Superior temporal gyrus (tissue), 1 donor: ENCODE measurements at regions not wholly inside any gene's neighbourhood (a gene's known extent, or its start where the extent isn't known, plus 50 kb on each side); places are given as distances from the start of the nearest gene placed in this dataset.

Experiments
- DNase-seq: peaks from one replicate; pipeline ENCODE4 v3.0.0-alpha.2; 2016; ENCODE audit errors: extremely low spot score

DNA sequence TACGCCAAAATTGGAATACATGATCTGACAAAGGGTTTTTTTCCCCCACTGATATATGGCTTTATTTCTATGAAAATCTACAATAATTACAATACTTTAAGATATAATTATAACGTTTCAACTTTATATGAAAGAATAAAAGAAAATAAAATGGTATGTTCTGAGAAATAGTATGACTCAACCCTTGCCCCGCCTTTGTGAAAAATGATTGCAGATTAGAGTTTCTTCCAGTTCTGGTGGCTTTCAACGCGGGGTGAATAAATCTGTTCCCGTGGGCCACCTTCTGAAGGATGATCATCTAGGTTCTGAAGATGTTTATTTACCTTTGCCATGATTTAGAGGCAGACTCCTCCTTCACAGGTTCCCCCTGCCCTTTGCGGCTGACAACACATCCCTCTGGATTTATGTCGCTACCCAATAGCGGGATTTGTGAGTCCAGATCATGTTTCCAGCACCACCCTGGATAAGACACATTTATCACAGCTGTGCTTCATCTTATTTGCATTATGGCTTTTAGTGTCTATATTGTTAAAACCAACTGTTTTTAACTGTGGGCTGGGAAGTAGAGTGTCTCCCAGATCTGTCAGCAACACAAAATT, 607.0 kb upstream of the KIRREL3 start:
- DNase-seq: no peak

DNA sequence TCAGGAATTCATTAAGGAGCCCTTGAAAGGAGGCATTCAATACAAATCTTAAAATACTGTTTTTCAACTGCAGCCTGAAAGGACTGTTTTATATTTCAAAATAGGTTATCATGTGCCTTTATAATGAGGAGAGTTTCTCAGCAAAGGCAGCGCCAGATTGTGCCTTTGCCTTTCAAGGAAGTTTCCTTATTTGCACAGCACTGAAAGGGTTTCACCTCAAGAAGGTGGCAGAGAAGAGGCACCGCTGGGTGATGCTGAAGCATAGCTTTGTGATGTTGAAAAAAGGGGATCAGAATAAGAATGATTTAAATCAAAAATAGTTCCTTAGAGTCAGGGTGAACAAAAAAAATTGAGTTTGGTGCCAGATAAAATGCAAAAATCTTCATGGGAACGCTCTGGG, 601.0 kb upstream of the KIRREL3 start:
- DNase-seq: peak; percentile 26

DNA sequence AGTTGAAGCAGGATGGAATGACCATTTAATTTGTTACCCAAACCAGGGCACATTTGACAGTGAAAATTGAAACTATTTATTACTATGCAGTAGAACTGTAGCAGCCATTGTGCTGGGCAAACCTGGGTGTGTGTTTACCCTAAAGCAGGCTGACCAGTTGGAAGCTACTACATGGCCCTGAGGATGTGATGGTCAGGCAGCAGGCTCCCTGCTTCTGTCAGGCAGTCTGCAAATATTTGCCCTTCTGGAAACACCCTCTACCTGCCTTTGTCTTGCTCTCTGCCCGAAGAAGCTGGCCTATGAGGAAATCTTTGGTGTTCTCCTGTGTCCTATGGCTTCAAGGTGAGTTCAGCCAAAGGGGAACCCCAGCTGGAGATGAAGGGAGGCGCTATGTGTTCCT, 600.1 kb upstream of the KIRREL3 start:
- no peak for DNase-seq

DNA sequence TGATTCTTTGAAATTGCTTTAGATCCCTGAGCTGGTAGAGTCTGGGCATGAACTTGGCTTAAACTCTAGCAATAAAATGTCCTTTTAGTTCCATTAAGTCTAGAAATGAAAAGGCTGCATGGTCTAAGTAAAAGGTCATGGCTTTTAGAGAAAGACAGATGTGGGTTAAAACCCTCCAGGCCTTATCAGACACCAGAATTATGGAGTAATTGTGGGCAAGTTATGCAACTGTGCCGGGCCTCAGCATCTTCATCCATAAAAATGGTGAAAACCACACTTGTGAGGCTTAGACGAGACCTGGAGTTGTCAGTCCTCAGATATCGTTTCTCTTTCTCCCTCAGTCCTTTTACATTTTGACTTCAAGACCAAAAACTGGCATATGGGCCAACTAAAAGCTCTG, 597.9 kb upstream of the KIRREL3 start:
- DNase-seq: no peak

DNA sequence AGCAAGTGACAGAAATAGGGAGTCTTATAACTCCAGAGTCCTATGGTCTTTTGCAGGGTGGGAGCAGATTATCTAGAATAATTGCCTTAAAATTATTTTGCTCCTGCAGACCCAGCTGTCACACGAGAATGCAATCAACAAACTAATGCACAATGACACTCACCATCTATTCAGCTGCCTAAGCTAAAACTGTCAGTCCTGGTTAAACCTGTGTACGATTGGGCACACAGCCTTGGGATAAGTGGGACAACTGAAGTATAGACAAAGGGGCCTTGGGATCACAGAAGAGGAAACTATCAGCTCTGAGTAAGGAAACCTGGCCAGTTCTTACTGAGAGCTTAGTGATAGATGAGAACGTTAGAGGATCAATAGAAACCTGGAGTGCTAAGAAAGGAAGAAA, 595.9 kb upstream of the KIRREL3 start:
- no peak for DNase-seq

DNA sequence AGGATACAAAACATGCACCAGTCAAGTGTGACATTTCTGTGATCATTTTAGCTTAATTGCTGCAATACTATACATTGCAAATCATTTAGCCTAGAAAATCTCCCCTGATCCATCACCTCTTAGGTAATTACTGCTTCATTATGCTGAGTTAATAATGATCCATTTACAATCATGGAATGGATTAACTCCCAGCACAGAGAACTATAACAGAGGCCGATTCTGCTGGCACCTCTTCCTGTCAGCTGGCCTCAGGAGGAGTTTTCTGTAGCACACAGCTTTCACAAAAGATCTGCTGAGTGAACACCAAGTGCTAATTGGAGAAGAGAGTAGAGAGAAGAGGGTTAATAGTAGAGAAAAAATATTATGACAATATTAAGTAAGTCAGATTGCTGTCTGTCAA, 591.8 kb upstream of the KIRREL3 start:
- DNase-seq: no peak

DNA sequence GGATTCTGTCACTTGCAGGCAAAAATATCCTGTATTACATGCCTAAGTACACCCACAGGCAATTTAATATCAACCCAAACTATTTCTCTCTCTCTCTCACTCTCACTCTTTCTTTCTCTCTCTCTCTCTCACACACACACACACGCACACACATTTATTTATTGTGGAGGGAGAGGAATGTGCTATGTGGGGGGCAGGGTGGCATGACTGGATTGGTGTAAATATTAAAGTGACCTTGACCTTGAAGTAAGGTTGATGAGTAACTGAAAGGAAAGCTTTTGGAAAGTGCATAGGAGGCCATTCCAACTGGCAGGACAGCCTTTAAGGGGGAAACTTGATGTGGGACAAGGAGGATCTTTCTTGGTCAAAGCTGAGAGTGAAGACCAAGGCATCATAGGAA, 589.7 kb upstream of the KIRREL3 start:
- no peak for DNase-seq

DNA sequence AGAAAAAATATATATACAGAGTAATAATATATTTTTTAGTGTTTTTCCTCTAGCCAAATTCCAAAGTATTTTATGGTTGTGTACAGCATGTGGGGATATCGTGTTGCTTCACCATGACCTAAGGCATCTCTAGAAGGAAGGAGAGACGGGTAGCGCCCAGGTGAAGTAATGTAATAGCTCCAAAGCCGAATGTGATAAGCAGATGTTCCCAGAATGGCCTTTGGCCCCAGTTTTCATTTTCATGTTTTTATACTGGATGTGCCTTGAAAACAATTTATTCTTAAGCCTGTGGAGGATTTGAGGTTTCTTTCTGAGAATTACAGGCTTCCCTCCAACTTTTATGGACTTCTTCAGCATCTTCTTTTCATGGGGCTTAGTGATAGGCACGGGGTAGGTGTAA, 587.9 kb upstream of the KIRREL3 start:
- DNase-seq: no peak

DNA sequence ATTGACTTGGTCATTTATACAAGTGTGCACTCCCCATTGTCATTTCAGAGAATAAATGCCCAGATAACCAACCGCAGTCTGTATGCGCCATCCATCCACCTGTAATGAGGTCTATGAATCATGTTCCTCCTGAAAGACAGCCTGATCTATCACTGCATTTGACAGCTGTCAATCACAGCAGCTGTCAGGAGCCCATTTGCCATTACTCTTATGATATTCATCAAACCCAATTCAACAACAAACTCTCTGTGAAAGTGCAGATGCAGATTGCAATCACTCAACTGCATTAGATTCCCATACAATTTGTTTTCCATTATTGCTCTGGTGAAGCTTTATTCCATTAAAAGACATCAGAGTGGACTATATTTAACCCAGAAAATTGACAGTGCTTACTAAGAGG, 586.9 kb upstream of the KIRREL3 start:
- no peak for DNase-seq

DNA sequence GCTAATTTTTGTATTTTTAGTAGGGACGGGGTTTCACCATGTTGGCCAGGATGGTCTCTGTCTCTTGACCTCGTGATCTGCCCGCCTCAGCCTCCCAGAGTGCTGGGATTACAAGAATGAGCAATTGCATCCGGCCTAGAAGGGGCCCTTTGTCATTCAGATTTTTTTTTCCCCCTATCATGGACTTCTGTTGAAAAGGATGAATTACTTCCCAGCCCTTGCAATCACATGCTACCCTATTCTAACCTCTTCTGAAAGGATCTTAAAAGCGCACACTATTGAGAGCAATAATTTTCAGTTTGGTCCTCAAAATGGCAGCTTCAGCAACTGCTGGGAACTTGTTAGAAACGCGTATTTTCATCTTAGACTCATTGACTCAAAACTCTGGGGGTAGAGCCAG, 575.6 kb upstream of the KIRREL3 start:
- no peak for DNase-seq

DNA sequence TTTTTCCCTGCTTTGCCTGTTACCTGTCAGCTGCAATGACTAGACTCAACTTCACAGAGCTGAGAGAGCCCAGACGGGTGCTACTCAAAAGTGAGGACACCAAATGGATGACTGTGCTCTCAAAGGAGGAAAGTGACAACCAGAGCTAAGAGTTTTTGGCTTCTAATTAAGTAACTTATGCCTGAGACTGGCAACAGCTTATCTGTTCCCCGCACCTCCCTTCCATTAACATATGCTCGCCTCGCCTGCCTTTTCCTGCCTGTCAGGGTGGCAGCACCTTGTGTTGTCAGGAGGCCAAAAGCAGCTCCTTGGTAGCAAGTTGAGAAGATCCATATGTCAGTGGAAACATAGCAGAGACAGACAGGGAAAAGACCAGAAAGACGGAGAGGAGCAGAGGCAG, 573.9 kb upstream of the KIRREL3 start:
- peak; percentile 15 for DNase-seq

DNA sequence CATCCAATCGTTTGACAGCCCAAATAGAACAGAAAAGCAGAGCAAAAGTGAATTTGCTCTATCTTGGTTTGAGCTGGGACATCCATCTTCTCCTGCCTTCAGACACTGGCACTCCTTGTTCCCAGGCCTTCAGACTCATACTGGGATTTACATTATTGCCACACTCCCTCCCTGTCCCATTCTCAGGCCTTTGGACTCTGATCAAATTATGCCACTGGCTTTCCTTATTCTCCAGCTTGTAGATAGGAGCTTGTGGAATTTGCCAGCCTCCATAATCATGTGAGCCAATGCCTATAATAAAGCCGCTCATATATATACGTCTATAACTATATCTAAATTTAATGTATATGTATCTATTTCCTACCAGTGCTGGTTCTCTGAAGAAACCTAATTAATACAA, 568.3 kb upstream of the KIRREL3 start:
- no peak for DNase-seq

DNA sequence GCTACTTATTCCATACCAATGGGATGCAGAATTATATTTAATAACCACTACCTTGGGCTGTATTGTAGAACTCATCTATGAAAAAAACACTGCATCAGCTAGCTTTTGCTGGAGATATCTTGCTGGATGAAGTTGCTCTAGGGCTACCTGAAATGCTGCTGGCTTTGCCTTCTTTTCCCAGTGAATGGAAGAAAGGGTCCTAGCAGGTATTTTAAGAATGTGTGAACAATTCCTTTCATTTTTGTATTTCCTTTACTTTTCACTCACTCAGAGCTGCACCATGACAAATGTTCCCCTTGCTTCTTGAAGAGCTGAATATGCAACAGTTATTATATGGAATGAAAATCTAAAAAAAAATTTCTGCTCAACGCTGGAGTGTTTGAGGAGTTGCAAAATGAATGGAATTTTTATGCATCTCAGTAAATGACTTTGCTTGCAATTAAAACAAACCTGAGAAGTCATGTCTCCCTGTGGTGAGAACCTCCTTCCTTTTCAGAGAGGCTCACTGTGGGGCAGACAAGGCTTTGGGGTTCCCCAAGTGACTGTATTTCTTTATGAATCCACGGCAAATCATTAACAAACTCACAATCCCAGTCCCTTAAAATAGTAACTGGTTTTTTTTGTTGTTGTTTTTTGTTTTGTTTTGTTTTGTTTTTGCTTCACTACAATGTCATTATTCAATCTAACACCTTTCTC, 566.8 kb upstream of the KIRREL3 start:
- DNase-seq: no peak

DNA sequence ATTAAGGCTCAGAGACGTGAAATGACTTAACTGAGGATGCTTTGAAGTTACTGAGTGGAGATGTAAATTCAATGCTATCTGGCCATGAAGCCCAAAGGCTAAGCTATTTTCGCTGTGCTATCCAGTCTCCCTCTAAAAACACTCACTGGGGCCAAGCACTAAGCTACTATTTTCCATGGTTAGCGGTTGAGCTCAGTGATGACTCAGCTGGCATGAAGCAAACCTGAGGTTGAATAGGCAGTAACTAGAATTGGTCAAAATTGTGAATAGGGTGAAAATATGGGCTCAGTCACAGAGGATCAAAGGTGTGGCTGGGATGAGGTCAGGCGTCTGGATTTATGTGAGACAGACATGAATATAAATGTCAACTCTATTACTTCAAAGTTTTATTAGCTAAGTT, 564.2 kb upstream of the KIRREL3 start:
- DNase-seq: no peak

DNA sequence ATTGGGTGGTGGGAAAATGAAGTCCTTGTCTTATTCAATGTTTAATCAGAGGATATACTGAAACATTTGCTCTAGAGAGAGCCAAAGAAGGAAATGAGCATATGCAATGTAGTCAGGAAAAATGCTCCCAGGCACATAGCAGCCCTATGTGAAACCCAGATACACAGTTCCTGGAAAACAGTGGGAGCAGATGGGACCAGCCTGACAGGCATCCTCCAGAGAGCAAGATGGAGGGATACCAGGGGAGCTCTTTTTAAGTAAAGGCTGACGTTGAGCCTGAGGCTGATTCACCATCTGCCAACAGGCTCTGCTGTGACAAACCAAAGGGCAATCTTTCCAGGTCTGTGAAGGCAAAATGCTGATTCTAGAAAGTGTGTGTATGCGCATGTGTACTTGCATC, 559.4 kb upstream of the KIRREL3 start:
- no peak for DNase-seq

DNA sequence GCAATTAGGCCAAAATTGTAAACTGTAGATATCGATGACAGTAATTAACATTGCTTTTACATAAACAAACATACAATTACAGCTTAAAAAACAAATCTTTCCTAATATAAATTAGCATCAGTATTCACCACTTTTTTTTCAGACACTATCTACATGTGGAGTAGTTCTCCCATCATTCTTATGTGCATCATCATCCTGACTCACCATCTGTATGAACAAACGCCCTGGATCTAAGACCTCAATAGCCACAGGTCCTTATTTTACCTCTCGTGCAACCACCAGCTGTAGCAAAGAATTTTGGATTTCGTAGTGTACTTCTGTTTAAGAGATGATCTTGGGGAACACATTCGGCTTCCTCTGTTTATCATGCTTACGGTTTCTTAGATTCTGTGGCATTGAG, 551.9 kb upstream of the KIRREL3 start:
- DNase-seq: no peak

DNA sequence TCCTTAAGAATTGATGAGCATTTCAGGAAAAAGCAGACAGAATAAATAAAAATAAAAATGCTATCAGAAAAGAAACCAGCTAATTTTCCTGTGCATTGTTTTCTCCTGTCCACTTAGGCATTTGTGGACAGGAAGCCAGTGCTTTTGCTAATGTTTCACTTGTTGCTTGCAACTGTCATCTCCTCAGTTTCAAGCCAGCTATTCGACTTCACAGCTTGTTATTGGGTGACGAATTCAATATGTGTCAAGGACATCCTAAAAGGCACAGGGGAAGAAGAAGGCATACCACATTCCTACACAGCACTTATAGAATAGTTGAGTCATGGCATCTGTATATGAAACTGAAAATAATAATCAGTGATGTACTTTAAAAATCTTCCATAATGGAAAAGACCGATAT, 530.6 kb upstream of the KIRREL3 start:
- no peak for DNase-seq

DNA sequence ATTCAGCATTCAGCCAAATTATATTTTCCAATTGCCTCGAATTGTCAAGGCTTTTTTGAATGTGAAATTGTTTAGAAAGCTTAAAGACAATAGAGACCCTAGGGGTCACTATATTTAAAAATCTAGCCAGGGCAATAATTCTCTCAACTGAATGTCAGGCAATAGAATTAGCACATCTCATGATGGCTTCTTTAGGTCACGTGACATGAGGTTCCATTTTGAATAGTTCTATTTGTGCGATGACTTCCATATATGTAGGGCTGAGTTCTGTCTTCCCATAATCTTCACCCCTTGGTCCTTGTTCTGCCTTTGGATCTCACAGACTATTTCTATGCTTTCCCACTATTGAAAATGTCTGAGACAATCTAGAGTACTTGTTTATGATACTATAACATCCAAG, 527.7 kb upstream of the KIRREL3 start:
- no peak for DNase-seq

DNA sequence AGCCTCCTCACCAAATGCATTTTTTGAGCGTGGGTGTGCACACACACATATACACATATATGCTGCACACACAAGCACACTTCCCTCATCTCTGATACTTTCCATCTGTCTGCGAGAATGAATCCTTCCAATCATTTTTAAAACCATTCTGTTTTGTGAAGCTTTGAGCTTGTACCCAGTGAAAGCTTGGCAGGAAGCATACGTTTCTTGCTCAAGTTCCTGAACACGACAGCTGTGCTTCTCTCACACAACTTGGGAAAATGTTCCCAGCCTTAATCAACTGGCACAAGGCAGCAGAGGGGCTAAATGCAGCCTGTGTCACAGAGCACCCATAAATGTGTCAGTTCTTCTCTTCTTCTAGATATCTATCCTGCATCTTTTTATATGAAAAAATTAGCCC, 524.0 kb upstream of the KIRREL3 start:
- peak; percentile 69 for DNase-seq

DNA sequence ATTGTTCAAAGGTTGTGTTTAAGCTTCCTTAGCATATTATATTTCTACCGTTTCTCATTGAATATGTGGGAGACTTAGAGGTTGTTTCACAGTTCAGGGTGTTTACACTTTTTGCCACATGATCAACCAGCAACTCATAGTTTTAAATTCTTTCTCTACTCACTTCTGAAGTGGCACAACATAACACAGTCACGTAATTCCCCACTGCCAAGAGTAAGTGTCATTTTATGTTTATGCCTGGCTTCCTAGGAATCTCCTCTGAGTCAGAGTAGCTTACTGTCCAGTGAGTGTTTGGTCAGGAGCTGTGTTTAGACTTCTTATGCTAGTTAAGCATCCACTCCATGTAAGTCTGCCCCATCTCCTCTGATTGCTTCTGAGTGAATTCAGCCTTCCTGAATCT, 520.8 kb upstream of the KIRREL3 start:
- DNase-seq: no peak

DNA sequence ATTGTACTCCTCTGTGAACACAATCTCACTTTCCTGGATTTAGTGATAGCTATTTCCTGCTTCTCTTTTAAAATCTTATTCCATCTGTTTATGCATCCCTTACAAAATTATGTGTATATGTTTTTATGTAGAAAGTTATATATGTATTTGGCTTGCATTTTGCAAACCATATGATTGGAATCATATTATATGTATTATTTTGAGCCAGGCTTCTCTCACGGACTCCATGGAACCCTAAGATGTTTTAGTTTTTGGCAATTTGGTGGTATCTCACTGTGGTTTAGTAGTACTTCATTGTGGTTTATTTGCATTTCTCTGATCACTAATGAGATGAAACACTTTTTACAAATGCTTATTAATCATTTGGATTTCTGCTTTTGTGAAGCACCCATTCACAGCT, 507.3 kb upstream of the KIRREL3 start:
- no peak for DNase-seq

DNA sequence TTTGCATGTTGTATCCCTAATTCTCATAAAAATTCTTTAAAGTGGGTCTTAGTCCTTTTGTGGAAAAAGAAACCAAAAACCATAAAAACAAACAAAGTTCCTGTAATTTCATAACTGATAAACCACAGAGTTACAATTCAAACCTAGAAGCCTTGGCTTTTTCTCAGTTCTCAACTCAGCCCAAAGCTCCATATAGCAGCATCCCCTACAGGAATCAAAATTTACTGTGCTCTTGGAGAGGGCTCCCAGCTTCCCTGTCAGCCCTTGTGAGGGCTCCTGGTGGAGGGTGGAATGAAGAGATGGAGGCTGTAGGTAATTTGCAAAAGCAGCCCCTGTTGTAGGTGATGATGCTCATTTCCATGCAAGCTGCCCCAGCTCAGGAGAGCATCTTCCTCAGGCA, 506.1 kb upstream of the KIRREL3 start:
- DNase-seq: no peak

DNA sequence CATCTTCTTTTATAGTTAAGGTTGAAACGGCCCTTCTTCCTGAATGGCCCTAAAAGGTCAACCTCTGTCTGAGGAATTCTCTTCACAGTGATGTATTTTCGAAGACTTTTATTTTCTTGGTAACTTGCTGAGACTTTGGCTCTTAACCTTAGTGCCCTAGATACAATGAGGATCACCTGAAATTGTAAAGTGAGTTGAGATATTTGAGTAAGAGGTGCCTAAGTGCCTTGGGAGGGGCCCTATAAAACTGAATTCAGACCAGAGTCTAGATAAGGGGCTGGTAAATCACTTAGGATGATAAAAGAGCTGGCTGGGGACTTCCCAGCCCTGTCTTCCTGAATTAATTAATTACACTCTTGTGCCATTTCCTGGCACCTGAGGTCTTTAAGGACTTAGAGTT, 505.6 kb upstream of the KIRREL3 start:
- no peak for DNase-seq

DNA sequence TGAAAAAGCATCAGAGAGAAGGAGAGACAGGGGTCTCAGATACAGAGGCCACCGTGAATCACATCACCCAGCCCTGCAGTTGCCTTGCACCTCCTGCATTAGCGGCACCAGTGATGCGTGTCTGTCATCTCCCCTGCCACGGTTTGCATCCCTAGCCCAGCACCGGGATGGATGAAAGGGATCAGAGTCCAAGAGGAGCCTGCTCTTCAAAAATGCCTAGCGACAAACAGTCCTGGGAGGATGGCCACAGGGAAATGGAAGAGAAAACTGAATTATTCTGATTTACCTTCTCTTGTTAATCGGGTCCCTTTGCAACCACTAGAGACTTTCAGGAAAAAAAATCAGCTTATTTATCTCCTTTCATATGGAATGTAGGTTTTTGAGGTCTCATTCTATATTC, 495.6 kb upstream of the KIRREL3 start:
- no peak for DNase-seq
